WTC11 (cell line): ENCODE measurements at regions not wholly inside any gene's neighbourhood (a gene's known extent, or its start where the extent isn't known, plus 50 kb on each side); places are given as distances from the start of the nearest gene placed in this dataset.

Source experiments
- ATAC-seq: fragments of 200-7000 bp; cut with Tn5 transposase; 2 replicates; pipeline ENCODE4 v1.10.0; 2021; ENCODE audit warnings: mild to moderate bottlenecking, moderate library complexity
- CTCF ChIA-PET: fragments of 300-600 bp; sonication (Branson Sonifier 250); formaldehyde crosslinking; loops from one replicate; lab custom pipeline; 2021; ENCODE audit warnings: antibody characterized with exemption; lab: Charles Lee
- POLR2A ChIA-PET: fragments of 350-600 bp; sonication (Branson Sonifier 250); formaldehyde crosslinking; loops from one replicate; lab custom pipeline; 2021; ENCODE audit warnings: antibody characterized with exemption; lab: Charles Lee
- DNase-seq: peaks from one replicate; pipeline ENCODE4 v3.0.0; 2021; ENCODE audit warnings: low spot score
- H3K27ac Mint-ChIP-seq: 2 replicates; pipeline ENCODE4 v1.8.0; 2021; ENCODE audit warnings: mixed read lengths
- H3K27me3 Mint-ChIP-seq: 2 replicates; pipeline ENCODE4 v1.8.0; 2021; ENCODE audit warnings: low read depth, mild to moderate bottlenecking, moderate library complexity, mixed read lengths
- H3K36me3 Mint-ChIP-seq: 2 replicates; pipeline ENCODE4 v1.8.0; 2021; ENCODE audit warnings: mixed read lengths
- H3K4me1 Mint-ChIP-seq: 2 replicates; pipeline ENCODE4 v1.8.0; 2022; ENCODE audit warnings: mixed read lengths
- H3K4me3 Mint-ChIP-seq: 2 replicates; pipeline ENCODE4 v1.8.0; 2021; ENCODE audit warnings: mild to moderate bottlenecking, moderate library complexity, mixed read lengths
- H3K9me3 Mint-ChIP-seq: 2 replicates; pipeline ENCODE4 v1.8.0; 2021; ENCODE audit warnings: mixed read lengths
- ATF3 ChIP-seq: sonication (generic); formaldehyde crosslinking; conservative IDR thresholded peaks from 2 replicates; pipeline ENCODE4 v1.8.1; 2022; ENCODE audit warnings: mild to moderate bottlenecking, missing genetic modification reagents
- FOXJ3 ChIP-seq: sonication (generic); formaldehyde crosslinking; IDR thresholded peaks from 2 replicates; pipeline ENCODE4 v1.9.0; 2021; ENCODE audit warnings: missing genetic modification reagents, mild to moderate bottlenecking, borderline replicate concordance
- JUN ChIP-seq: sonication (generic); formaldehyde crosslinking; IDR thresholded peaks from 2 replicates; pipeline ENCODE4 v1.8.0; 2023; ENCODE audit warnings: mild to moderate bottlenecking, missing genetic modification reagents
- NR3C1 ChIP-seq: sonication (generic); formaldehyde crosslinking; conservative IDR thresholded peaks from 2 replicates; pipeline ENCODE4 v1.8.1; 2023; ENCODE audit warnings: low read depth, mild to moderate bottlenecking, missing genetic modification reagents
- TF ChIP-seq, protein P1 (sequence below): sonication (generic); formaldehyde crosslinking; IDR thresholded peaks from 2 replicates; pipeline ENCODE4 v1.8.1; 2023; ENCODE audit warnings: mild to moderate bottlenecking, moderate library complexity, missing genetic modification reagents
- TF ChIP-seq, protein P2 (sequence below): sonication (generic); formaldehyde crosslinking; IDR thresholded peaks from 2 replicates; pipeline ENCODE4 v1.8.1; 2023; ENCODE audit warnings: mild to moderate bottlenecking, missing genetic modification reagents, moderate library complexity
- TF ChIP-seq, protein P3 (sequence below): sonication (generic); formaldehyde crosslinking; conservative IDR thresholded peaks from 2 replicates; pipeline ENCODE4 v1.8.1; 2023; ENCODE audit warnings: mild to moderate bottlenecking, low read depth, missing genetic modification reagents, moderate library complexity
- TF ChIP-seq, protein P4 (sequence below): sonication (generic); formaldehyde crosslinking; IDR thresholded peaks from 2 replicates; pipeline ENCODE4 v1.8.1; 2022; ENCODE audit warnings: low read depth, mild to moderate bottlenecking, moderate library complexity, missing genetic modification reagents, borderline replicate concordance
- TF ChIP-seq, protein P5 (sequence below): sonication (generic); formaldehyde crosslinking; IDR thresholded peaks from 2 replicates; pipeline ENCODE4 v1.8.1; 2023; ENCODE audit warnings: mild to moderate bottlenecking, missing genetic modification reagents, borderline replicate concordance

DNA sequence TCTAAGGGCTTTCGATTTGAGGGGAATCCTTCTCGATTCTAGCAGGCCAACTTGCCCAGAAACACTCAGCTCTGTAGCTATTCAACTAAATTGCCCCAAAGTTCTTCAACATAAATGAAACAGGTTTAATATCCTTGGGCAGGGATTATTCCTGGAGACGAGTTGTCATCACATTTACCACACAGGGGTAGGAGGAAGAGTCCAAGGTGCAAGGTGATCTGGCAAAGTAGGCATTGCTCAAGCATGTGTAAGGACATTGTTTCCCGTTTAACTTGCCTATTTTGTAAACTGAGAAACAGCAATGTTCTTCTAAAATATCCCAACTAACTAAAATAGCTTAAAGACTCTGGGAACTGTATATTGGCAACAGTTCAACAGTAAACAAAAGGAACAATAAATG, 814.3 kb downstream of the BCL11A start (continued):
- TF ChIP-seq, protein P1, sequence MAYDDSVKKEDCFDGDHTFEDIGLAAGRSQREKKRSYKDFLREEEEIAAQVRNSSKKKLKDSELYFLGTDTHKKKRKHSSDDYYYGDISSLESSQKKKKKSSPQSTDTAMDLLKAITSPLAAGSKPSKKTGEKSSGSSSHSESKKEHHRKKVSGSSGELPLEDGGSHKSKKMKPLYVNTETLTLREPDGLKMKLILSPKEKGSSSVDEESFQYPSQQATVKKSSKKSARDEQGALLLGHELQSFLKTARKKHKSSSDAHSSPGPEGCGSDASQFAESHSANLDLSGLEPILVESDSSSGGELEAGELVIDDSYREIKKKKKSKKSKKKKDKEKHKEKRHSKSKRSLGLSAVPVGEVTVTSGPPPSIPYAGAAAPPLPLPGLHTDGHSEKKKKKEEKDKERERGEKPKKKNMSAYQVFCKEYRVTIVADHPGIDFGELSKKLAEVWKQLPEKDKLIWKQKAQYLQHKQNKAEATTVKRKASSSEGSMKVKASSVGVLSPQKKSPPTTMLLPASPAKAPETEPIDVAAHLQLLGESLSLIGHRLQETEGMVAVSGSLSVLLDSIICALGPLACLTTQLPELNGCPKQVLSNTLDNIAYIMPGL (CRISPR knock-in tag), result no peak

DNA sequence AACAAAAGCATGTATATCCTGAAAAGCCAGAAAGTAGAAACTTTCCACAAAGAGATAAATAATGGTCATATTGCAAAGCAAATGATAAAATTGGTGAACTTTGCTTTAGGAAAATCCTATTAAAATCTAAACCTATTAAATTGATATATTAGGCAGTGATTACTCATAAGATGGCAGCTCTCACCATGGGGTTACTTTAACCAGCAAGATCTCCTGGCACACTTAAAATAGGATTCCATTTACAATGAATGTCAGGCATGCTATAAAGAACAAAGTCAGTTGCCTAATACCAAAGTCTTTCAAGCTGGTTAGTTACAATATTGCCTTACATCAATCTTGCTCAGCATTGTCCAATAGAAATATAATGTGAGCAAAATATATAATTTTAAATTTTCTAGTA, 816.2 kb downstream of the BCL11A start:
- ChIA-PET CTCF (interaction anchor here (0.6 kb wide), 1 partner anchor 487 kb away, joined by 4 read pairs; no protein-coding TSS in a partner anchor), POLR2A (no interaction called here)
- no peak for TF ChIP-seq JUN (CRISPR knock-in tag)
- DNase-seq (no peak), ATAC-seq (no peak)
- no peak overlapping the region for H3K27ac Mint-ChIP-seq
- no peaks in the 10 kb centered on the region for H3K36me3 Mint-ChIP-seq
- no peaks in the 10 kb centered on the region for H3K9me3 Mint-ChIP-seq
- H3K27me3 Mint-ChIP-seq, result no peaks in the 10 kb centered on the region
- peaks cover 13% of the 10 kb centered on the region for H3K4me1 Mint-ChIP-seq
- no peak overlapping the region for H3K4me3 Mint-ChIP-seq

DNA sequence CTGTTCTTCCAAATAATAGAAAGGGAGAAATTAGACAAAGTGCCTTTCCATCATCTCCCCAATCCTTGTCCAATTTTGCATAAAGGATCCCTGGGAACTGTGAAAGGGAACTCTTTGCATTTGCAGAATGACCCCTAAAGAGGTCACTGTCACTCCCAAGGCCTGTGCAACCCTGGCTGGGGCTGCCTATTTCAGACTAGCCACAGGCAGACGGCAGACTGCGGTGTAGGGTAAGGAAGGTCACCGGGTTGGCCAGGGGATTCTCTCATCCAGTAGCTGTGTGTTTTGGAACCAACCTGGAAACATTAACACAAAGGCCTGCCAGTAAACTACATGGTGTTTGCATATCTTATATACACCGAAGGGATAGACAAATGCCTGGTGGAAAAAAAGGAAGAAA, 818.7 kb downstream of the BCL11A start:
- H3K27ac Mint-ChIP-seq, result no peak overlapping the region
- peak; percentile 73 for ATAC-seq
- POLR2A ChIA-PET, result no interaction called here
- CTCF ChIA-PET, result no interaction called here
- DNase-seq, result peak; percentile 10
- no peak overlapping the region for H3K4me3 Mint-ChIP-seq
- TF ChIP-seq, protein P2, sequence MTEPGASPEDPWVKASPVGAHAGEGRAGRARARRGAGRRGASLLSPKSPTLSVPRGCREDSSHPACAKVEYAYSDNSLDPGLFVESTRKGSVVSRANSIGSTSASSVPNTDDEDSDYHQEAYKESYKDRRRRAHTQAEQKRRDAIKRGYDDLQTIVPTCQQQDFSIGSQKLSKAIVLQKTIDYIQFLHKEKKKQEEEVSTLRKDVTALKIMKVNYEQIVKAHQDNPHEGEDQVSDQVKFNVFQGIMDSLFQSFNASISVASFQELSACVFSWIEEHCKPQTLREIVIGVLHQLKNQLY, result no peak
- H3K27me3 Mint-ChIP-seq, result no peaks in the 10 kb centered on the region
- no peaks in the 10 kb centered on the region for H3K36me3 Mint-ChIP-seq
- peaks cover 13% of the 10 kb centered on the region for H3K4me1 Mint-ChIP-seq
- no peaks in the 10 kb centered on the region for H3K9me3 Mint-ChIP-seq

DNA sequence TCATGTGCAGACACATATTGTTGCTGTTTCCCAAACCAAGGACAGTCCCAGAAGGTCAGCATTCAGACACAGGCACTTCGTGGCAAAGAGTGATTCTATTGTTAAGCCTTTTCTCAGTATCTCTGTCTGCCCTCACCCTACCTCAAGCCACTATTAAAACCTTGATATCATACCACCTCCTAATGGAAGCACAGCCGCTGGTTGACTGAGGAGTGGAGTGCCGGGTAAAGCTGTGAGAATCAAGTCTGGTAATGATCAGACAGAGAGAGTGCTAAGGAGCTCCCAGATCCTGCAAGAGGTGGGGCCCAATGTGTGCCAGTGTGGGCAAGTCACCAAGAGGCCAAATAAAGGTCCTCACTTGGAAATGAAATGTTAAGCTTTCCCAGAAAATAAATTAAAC, 819.5 kb downstream of the BCL11A start:
- no peak for TF ChIP-seq JUN (CRISPR knock-in tag)
- TF ChIP-seq, protein P3, sequence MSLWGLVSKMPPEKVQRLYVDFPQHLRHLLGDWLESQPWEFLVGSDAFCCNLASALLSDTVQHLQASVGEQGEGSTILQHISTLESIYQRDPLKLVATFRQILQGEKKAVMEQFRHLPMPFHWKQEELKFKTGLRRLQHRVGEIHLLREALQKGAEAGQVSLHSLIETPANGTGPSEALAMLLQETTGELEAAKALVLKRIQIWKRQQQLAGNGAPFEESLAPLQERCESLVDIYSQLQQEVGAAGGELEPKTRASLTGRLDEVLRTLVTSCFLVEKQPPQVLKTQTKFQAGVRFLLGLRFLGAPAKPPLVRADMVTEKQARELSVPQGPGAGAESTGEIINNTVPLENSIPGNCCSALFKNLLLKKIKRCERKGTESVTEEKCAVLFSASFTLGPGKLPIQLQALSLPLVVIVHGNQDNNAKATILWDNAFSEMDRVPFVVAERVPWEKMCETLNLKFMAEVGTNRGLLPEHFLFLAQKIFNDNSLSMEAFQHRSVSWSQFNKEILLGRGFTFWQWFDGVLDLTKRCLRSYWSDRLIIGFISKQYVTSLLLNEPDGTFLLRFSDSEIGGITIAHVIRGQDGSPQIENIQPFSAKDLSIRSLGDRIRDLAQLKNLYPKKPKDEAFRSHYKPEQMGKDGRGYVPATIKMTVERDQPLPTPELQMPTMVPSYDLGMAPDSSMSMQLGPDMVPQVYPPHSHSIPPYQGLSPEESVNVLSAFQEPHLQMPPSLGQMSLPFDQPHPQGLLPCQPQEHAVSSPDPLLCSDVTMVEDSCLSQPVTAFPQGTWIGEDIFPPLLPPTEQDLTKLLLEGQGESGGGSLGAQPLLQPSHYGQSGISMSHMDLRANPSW (CRISPR knock-in tag), result no peak
- ChIA-PET POLR2A (no interaction called here), CTCF (no interaction called here)

GRCh38 chr2:59733567-59733930, 819.9 kb downstream of the BCL11A start:
- Mint-ChIP-seq H3K4me3 (no peak overlapping the region), H3K27me3 (no peaks in the 10 kb centered on the region), H3K9me3 (no peaks in the 10 kb centered on the region), H3K27ac (peak overlapping the region; percentile 45; the same call in 1 of the 2 replicates), H3K4me1 (peaks cover 13% of the 10 kb centered on the region), H3K36me3 (no peaks in the 10 kb centered on the region)
- ATAC-seq (no peak), DNase-seq (no peak)
- CTCF ChIA-PET, result no interaction called here
- TF ChIP-seq NR3C1 (CRISPR knock-in tag) (no peak), FOXJ3 (CRISPR knock-in tag) (no peak), ATF3 (CRISPR knock-in tag) (no peak)
- TF ChIP-seq, protein P4, sequence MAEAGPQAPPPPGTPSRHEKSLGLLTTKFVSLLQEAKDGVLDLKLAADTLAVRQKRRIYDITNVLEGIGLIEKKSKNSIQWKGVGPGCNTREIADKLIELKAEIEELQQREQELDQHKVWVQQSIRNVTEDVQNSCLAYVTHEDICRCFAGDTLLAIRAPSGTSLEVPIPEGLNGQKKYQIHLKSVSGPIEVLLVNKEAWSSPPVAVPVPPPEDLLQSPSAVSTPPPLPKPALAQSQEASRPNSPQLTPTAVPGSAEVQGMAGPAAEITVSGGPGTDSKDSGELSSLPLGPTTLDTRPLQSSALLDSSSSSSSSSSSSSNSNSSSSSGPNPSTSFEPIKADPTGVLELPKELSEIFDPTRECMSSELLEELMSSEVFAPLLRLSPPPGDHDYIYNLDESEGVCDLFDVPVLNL (CRISPR knock-in tag), result no peak
- TF ChIP-seq, protein P5, sequence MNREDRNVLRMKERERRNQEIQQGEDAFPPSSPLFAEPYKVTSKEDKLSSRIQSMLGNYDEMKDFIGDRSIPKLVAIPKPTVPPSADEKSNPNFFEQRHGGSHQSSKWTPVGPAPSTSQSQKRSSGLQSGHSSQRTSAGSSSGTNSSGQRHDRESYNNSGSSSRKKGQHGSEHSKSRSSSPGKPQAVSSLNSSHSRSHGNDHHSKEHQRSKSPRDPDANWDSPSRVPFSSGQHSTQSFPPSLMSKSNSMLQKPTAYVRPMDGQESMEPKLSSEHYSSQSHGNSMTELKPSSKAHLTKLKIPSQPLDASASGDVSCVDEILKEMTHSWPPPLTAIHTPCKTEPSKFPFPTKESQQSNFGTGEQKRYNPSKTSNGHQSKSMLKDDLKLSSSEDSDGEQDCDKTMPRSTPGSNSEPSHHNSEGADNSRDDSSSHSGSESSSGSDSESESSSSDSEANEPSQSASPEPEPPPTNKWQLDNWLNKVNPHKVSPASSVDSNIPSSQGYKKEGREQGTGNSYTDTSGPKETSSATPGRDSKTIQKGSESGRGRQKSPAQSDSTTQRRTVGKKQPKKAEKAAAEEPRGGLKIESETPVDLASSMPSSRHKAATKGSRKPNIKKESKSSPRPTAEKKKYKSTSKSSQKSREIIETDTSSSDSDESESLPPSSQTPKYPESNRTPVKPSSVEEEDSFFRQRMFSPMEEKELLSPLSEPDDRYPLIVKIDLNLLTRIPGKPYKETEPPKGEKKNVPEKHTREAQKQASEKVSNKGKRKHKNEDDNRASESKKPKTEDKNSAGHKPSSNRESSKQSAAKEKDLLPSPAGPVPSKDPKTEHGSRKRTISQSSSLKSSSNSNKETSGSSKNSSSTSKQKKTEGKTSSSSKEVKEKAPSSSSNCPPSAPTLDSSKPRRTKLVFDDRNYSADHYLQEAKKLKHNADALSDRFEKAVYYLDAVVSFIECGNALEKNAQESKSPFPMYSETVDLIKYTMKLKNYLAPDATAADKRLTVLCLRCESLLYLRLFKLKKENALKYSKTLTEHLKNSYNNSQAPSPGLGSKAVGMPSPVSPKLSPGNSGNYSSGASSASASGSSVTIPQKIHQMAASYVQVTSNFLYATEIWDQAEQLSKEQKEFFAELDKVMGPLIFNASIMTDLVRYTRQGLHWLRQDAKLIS, result no peak
- TF ChIP-seq, protein P2, result no peak
- POLR2A ChIA-PET, result no interaction called here

More for the DNA sequence above, 819.5 kb downstream of the BCL11A start:
- ATAC-seq (no peak), DNase-seq (no peak)
- Mint-ChIP-seq H3K36me3 (no peaks in the 10 kb centered on the region), H3K4me1 (peaks cover 13% of the 10 kb centered on the region), H3K9me3 (no peaks in the 10 kb centered on the region), H3K4me3 (no peak overlapping the region), H3K27ac (no peak overlapping the region), H3K27me3 (no peaks in the 10 kb centered on the region)
